ENCODE measurements at regions not wholly inside any gene's neighbourhood (a gene's known extent, or its start where the extent isn't known, plus 50 kb on each side); places are given as distances from the start of the nearest gene placed in this dataset.

GRCh38 chr6:151730496-151730870 lies 77.0 kb upstream of the ESR1 start:
- ATAC-seq (ENCODE audit: low FRiP score) (no peak), DNase-seq (no peak)
- Histone ChIP-seq H3K9me3 (ENCODE audit: control insufficient read depth, low read length) (peaks cover 2% of the 10 kb centered on the region), H3K36me3 (ENCODE audit: control insufficient read depth in 1 of 2, insufficient read depth in 2 of 2, low read length in 1 of 2) (no peaks in the 10 kb centered on the region), H3K27me3 (ENCODE audit: control insufficient read depth in 1 of 2, insufficient read depth in 2 of 2, low read length in 1 of 2) (no peaks in the 10 kb centered on the region), H3K27ac (ENCODE audit: low read depth in 1 of 2, low read length in 2 of 2) (no peak overlapping the region), H3K4me3 (ENCODE audit: low read length in 2 of 2) (no peak overlapping the region), H3K4me1 (ENCODE audit: control insufficient read depth in 1 of 2, insufficient read depth in 2 of 2, low read length in 2 of 2) (no peaks in the 10 kb centered on the region)
- WGBS, 2 donors = 71 to 79% methylated on average over 2 of the region's 2 CpGs
- intact Hi-C loops (cut with DNase I) = no loop called here

- no peaks in the 10 kb centered on the region for H3K4me1 ChIP-seq (ENCODE audit: control insufficient read depth in 1 of 2, insufficient read depth in 2 of 2, low read length in 2 of 2)
- intact Hi-C loops (cut with DNase I) = no loop called here
- ATAC-seq (ENCODE audit: low FRiP score) = no peak
Measured at GRCh38 chr6:151731313-151731712, 76.2 kb upstream of the ESR1 start.

GRCh38 chr6:151733680-151734320 lies 73.7 kb upstream of the ESR1 start:
- no peaks in the 10 kb centered on the region for H3K27me3 ChIP-seq (ENCODE audit: control insufficient read depth in 1 of 2, insufficient read depth in 2 of 2, low read length in 1 of 2)
- peaks cover 2% of the 10 kb centered on the region for H3K9me3 ChIP-seq (ENCODE audit: control insufficient read depth, low read length)
- intact Hi-C loops (cut with DNase I) = no loop called here
- ATAC-seq (ENCODE audit: low FRiP score) = no peak
- no peak overlapping the region for H3K27ac ChIP-seq (ENCODE audit: low read depth in 1 of 2, low read length in 2 of 2)
- H3K4me3 ChIP-seq (ENCODE audit: low read length in 2 of 2) = no peak overlapping the region
- H3K36me3 ChIP-seq (ENCODE audit: control insufficient read depth in 1 of 2, insufficient read depth in 2 of 2, low read length in 1 of 2) = no peaks in the 10 kb centered on the region
- DNase-seq = no peak
- H3K4me1 ChIP-seq (ENCODE audit: control insufficient read depth in 1 of 2, insufficient read depth in 2 of 2, low read length in 2 of 2) = no peaks in the 10 kb centered on the region
- 62 to 69% methylated on average over 3 of the region's 3 CpGs for WGBS, 2 donors

More at GRCh38 chr6:151731313-151731712, 76.2 kb upstream of the ESR1 start:
- 17% methylated on average over 3 of the region's 3 CpGs for WGBS, 2 donors
- Histone ChIP-seq H3K36me3 (ENCODE audit: control insufficient read depth in 1 of 2, insufficient read depth in 2 of 2, low read length in 1 of 2) (no peaks in the 10 kb centered on the region), H3K27ac (ENCODE audit: low read depth in 1 of 2, low read length in 2 of 2) (no peak overlapping the region), H3K27me3 (ENCODE audit: control insufficient read depth in 1 of 2, insufficient read depth in 2 of 2, low read length in 1 of 2) (no peaks in the 10 kb centered on the region), H3K9me3 (ENCODE audit: control insufficient read depth, low read length) (peaks cover 2% of the 10 kb centered on the region), H3K4me3 (ENCODE audit: low read length in 2 of 2) (no peak overlapping the region)
- no peak for DNase-seq

- no peaks in the 10 kb centered on the region for H3K36me3 ChIP-seq (ENCODE audit: control insufficient read depth in 1 of 2, insufficient read depth in 2 of 2, low read length in 1 of 2)
- H3K27me3 ChIP-seq (ENCODE audit: control insufficient read depth in 1 of 2, insufficient read depth in 2 of 2, low read length in 1 of 2) = no peaks in the 10 kb centered on the region
- H3K27ac ChIP-seq (ENCODE audit: low read depth in 1 of 2, low read length in 2 of 2) = no peak overlapping the region
- WGBS, 2 donors = 26 to 35% methylated on average over 3 of the region's 3 CpGs
- DNase-seq (no peak), ATAC-seq (ENCODE audit: low FRiP score) (no peak)
- no peak overlapping the region for H3K4me3 ChIP-seq (ENCODE audit: low read length in 2 of 2)
- intact Hi-C loops (cut with DNase I) = no loop called here
- H3K9me3 ChIP-seq (ENCODE audit: control insufficient read depth, low read length) = no peaks in the 10 kb centered on the region
- no peaks in the 10 kb centered on the region for H3K4me1 ChIP-seq (ENCODE audit: control insufficient read depth in 1 of 2, insufficient read depth in 2 of 2, low read length in 2 of 2)
Measured at GRCh38 chr6:151738267-151738666, 69.2 kb upstream of the ESR1 start.

- no peaks in the 10 kb centered on the region for H3K9me3 ChIP-seq (ENCODE audit: control insufficient read depth, low read length)
- no peak for ATAC-seq (ENCODE audit: low FRiP score)
- no peaks in the 10 kb centered on the region for H3K27me3 ChIP-seq (ENCODE audit: control insufficient read depth in 1 of 2, insufficient read depth in 2 of 2, low read length in 1 of 2)
- no peak for DNase-seq
- intact Hi-C loops (cut with DNase I) = no loop called here
- 16 to 24% methylated on average over 1 of the region's 1 CpG for WGBS, 2 donors
- no peaks in the 10 kb centered on the region for H3K36me3 ChIP-seq (ENCODE audit: control insufficient read depth in 1 of 2, insufficient read depth in 2 of 2, low read length in 1 of 2)
- H3K27ac ChIP-seq (ENCODE audit: low read depth in 1 of 2, low read length in 2 of 2) = no peak overlapping the region
- H3K4me1 ChIP-seq (ENCODE audit: control insufficient read depth in 1 of 2, insufficient read depth in 2 of 2, low read length in 2 of 2) = no peaks in the 10 kb centered on the region
- no peak overlapping the region for H3K4me3 ChIP-seq (ENCODE audit: low read length in 2 of 2)
Measured at GRCh38 chr6:151738960-151739359, 68.5 kb upstream of the ESR1 start.

GRCh38 chr6:151740820-151741219 lies 66.7 kb upstream of the ESR1 start:
- ATAC-seq (ENCODE audit: low FRiP score) = no peak
- H3K4me3 ChIP-seq (ENCODE audit: low read length in 2 of 2) = no peak overlapping the region
- intact Hi-C loops (cut with DNase I) = no loop called here
- DNase-seq = no peak
- WGBS, 2 donors = 87 to 91% methylated on average over 4 of the region's 4 CpGs
- no peaks in the 10 kb centered on the region for H3K36me3 ChIP-seq (ENCODE audit: control insufficient read depth in 1 of 2, insufficient read depth in 2 of 2, low read length in 1 of 2)
- H3K27ac ChIP-seq (ENCODE audit: low read depth in 1 of 2, low read length in 2 of 2) = no peak overlapping the region
- no peaks in the 10 kb centered on the region for H3K27me3 ChIP-seq (ENCODE audit: control insufficient read depth in 1 of 2, insufficient read depth in 2 of 2, low read length in 1 of 2)
- H3K4me1 ChIP-seq (ENCODE audit: control insufficient read depth in 1 of 2, insufficient read depth in 2 of 2, low read length in 2 of 2) = no peaks in the 10 kb centered on the region
- H3K9me3 ChIP-seq (ENCODE audit: control insufficient read depth, low read length) = no peaks in the 10 kb centered on the region

- H3K9me3 ChIP-seq (ENCODE audit: control insufficient read depth, low read length) = no peaks in the 10 kb centered on the region
- no peak overlapping the region for H3K27ac ChIP-seq (ENCODE audit: low read depth in 1 of 2, low read length in 2 of 2)
- intact Hi-C loops (cut with DNase I) = no loop called here
- H3K4me3 ChIP-seq (ENCODE audit: low read length in 2 of 2) = no peak overlapping the region
- H3K27me3 ChIP-seq (ENCODE audit: control insufficient read depth in 1 of 2, insufficient read depth in 2 of 2, low read length in 1 of 2) = no peaks in the 10 kb centered on the region
- 0 to 5% methylated on average over 2 of the region's 2 CpGs for WGBS, 2 donors
- H3K36me3 ChIP-seq (ENCODE audit: control insufficient read depth in 1 of 2, insufficient read depth in 2 of 2, low read length in 1 of 2) = no peaks in the 10 kb centered on the region
- no peak for ATAC-seq (ENCODE audit: low FRiP score)
- DNase-seq = no peak
- no peaks in the 10 kb centered on the region for H3K4me1 ChIP-seq (ENCODE audit: control insufficient read depth in 1 of 2, insufficient read depth in 2 of 2, low read length in 2 of 2)
Measured at GRCh38 chr6:151747896-151748295, 59.6 kb upstream of the ESR1 start.

- H3K4me1 ChIP-seq (ENCODE audit: control insufficient read depth in 1 of 2, insufficient read depth in 2 of 2, low read length in 2 of 2) = no peaks in the 10 kb centered on the region
- H3K27me3 ChIP-seq (ENCODE audit: control insufficient read depth in 1 of 2, insufficient read depth in 2 of 2, low read length in 1 of 2) = no peaks in the 10 kb centered on the region
- H3K36me3 ChIP-seq (ENCODE audit: control insufficient read depth in 1 of 2, insufficient read depth in 2 of 2, low read length in 1 of 2) = no peaks in the 10 kb centered on the region
- no peaks in the 10 kb centered on the region for H3K9me3 ChIP-seq (ENCODE audit: control insufficient read depth, low read length)
- no peak for DNase-seq
- WGBS, 2 donors = 78 to 83% methylated on average over 2 of the region's 2 CpGs
- no peak overlapping the region for H3K27ac ChIP-seq (ENCODE audit: low read depth in 1 of 2, low read length in 2 of 2)
- intact Hi-C loops (cut with DNase I) = no loop called here
- no peak overlapping the region for H3K4me3 ChIP-seq (ENCODE audit: low read length in 2 of 2)
- no peak for ATAC-seq (ENCODE audit: low FRiP score)
Measured at GRCh38 chr6:151749341-151749740, 58.1 kb upstream of the ESR1 start.

GRCh38 chr6:151753581-151753980 lies 53.9 kb upstream of the ESR1 start:
- Histone ChIP-seq H3K27me3 (ENCODE audit: control insufficient read depth in 1 of 2, insufficient read depth in 2 of 2, low read length in 1 of 2) (no peaks in the 10 kb centered on the region), H3K9me3 (ENCODE audit: control insufficient read depth, low read length) (no peaks in the 10 kb centered on the region), H3K27ac (ENCODE audit: low read depth in 1 of 2, low read length in 2 of 2) (no peak overlapping the region), H3K4me3 (ENCODE audit: low read length in 2 of 2) (no peak overlapping the region), H3K36me3 (ENCODE audit: control insufficient read depth in 1 of 2, insufficient read depth in 2 of 2, low read length in 1 of 2) (no peaks in the 10 kb centered on the region), H3K4me1 (ENCODE audit: control insufficient read depth in 1 of 2, insufficient read depth in 2 of 2, low read length in 2 of 2) (peaks cover 0 to 5% of the 10 kb centered on the region in 2 donors)
- ATAC-seq (ENCODE audit: low FRiP score) = no peak
- no peak for DNase-seq
- intact Hi-C loops (cut with DNase I) = no loop called here
- 83 to 84% methylated on average over 4 of the region's 4 CpGs for WGBS, 2 donors
